ENCODE measurements at regions not wholly inside any gene's neighbourhood (a gene's known extent, or its start where the extent isn't known, plus 50 kb on each side); places are given as distances from the start of the nearest gene placed in this dataset.
A peak's percentile ranks its signal among the peaks of the same experiment; 100 is the strongest.
"Not testable (repeated sequence)": the region's sequence is repeated elsewhere in the genome, so short reads cannot be mapped to it uniquely, and the experiment has no call there.

DNA sequence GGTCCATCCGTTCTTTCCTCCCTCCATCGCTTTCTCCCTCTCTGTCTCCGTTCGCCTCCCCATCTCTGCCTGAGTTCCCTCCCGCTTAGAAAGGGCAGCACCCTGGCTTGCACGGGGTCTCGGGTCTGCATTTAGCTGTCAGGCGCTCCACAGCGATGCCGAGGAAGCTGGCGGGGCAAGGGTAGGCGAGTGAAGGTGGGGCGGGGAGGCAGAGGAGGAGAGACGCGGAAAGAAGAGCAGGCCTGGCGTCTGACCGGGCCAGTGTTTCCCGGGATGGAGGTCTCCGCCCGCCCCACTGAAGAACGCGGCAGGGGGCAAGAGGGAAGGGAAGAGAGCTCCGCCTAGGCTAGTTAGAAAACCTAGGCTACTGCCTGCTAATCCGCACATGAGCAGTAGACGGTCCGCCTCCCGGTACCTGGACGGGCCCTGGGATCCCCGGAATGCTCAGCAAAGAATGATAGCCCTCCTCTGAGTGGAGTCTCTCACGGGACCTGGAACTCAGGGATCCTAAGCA, 3922.5 kb upstream of the OR11H1 start:
- DNase-seq (ENCODE audit: low spot score): peak; percentile 83
- intact Hi-C loops (cut with DNase I): no loop called here

GRCh38 chr22:11606047-11607000, 3921.7 kb upstream of the OR11H1 start:
- DNase-seq (ENCODE audit: low spot score): peak; percentile 82
- intact Hi-C loops (cut with DNase I): not testable (repeated sequence)

- DNase-seq (ENCODE audit: low spot score); intact Hi-C loops (cut with DNase I): not testable (repeated sequence)
These were observed 3920.8 kb upstream of the OR11H1 start for GRCh38 chr22:11607215-11607614.

- intact Hi-C loops (cut with DNase I); DNase-seq (ENCODE audit: low spot score): not testable (repeated sequence)
These were observed 3919.5 kb upstream of the OR11H1 start for GRCh38 chr22:11608486-11608885.

DNA sequence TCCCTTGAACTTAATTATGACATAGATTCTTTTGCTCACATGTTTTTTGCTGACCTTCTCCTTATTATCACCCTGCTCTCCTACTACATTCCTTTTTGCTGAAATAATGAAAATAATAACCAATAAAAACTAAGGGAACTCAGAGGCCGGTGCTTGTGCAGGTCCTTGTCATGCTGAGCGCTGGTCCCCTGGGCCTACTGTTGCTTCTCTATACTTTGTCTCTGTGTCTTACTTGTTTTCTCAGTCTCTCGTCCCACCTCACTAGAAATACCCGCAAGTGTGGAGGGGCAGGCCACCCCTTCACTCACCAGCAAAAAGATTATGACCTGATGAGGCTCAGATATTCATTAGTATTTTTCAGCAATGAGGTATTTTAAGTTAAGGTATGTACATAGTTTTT, 3918.8 kb upstream of the OR11H1 start:
- DNase-seq (ENCODE audit: low spot score); intact Hi-C loops (cut with DNase I): not testable (repeated sequence)

- DNase-seq (ENCODE audit: low spot score): peak; percentile 80
- intact Hi-C loops (cut with DNase I): not testable (repeated sequence)
These were observed 3916.7 kb upstream of the OR11H1 start for GRCh38 chr22:11611280-11611679.

DNA sequence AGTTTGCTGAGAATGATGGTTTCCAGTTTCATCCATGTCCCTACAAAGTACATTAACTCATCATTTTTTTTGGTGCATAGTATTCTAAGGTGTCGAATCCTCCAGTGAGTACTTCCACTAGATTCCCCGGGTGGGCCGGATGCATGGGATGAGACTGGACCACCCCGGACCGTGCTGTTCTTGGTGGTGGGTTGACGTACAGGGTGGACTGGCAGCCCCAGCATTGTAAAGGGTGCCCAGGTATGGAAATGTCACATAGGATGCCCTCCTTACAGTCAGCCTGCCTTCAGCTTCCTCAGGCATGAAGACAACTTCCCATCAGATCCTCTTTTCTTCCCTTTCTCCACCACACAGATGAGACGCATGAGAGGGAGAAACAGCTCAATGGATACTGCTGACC, 3916.1 kb upstream of the OR11H1 start:
- intact Hi-C loops (cut with DNase I); DNase-seq (ENCODE audit: low spot score): not testable (repeated sequence)

DNA sequence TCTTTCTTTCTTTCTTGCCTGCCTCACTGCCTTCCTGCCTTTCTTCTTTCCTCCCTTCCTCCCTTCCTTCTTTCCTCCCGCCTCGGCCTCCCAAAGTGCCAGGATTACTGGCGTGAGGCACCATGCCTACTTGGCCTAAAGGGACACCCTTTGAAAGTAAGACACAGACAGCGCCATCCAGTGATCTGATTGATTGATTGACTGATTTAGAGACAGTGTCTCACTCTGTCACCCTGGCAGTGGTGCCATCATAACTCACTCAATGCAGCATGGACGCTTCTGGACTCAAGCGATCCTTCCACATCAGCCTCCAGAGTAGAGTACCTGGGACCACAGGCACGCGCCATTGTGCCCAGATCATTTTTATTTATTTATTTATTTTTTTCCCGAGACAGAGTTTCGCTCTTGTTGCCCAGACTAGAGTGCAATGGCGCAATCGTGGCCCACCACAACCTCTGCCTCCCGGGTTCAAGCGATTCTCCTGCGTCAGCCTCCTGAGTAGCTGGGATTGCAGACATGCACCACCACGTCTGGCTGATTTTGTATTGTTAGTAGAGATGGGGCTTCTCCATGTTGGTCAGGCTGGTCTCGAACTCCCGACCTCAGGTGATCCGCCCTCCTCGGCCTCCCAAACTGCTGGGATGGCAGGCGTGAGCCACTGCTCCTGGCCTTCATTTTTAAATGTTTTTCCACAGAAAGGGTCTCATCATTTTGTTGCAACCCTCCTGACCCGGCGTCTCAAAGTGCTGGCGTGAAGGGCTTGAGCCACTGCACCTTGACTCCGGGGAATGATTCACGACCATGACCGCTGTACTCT, 3914.7 kb upstream of the OR11H1 start:
- intact Hi-C loops (cut with DNase I); DNase-seq (ENCODE audit: low spot score): not testable (repeated sequence)

DNA sequence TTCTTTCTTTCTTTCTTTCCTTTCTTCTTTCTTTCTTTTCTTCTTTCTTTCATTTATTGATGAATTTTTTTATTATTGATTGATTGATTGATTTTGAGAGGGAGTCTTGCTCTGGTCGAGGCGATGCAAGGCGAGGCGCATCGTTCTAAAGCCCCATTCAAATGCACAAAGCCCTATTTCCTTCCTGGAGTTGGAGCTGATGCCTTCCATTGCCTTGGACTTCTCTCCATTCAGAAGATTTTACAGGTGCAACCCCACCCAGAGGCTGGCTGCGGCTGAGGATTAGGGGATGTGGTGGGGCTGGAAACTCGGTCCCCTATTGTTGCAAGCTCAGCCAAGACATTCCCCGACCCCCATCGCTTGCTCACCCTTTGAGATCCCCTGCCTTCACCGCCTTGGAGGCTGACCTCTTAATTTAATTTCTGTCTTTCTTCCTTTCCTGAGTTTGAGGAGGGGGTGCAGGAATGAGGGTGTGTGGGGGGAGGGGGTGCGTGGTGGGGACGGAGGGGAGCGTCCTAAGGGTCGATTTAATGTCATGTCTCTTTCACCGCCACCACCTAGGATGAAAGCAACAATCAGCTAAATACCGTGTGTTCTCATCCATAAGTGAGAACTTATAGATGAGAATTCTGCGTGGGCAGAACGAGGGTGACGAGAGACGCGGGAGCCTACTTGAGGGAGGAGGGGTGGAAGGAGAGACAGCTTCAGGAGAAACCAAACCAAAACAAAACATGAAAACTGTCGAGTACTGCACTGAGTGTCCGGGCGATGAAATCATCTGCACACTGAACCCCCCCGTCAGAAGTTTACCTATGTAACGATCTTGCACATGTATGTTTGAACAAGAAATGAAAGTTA, 3913.9 kb upstream of the OR11H1 start:
- DNase-seq (ENCODE audit: low spot score): no peak
- intact Hi-C loops (cut with DNase I): no loop called here

- DNase-seq (ENCODE audit: low spot score); intact Hi-C loops (cut with DNase I): not testable (repeated sequence)
These were observed 3913.1 kb upstream of the OR11H1 start for GRCh38 chr22:11614798-11615433.

DNA sequence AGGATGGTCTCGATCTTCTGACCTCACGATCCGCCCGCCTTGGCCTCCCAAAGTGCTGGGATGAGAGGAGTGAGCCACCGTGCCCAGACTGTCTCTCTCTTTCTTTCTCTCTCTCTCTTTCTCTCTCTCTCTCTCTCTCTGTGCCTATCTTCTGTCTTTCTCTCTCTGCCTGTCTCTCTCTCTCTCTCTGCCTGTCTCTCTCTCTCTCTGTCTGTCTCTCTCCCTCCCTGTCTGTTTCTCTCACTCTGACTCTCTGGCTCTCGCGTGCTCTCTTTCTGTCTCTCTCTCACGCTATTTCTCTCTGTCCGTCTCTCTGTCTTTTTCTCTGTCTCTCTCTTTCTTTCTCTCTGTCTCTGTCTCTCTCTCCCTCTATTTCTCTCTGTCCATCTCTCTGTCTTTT, 3911.2 kb upstream of the OR11H1 start:
- DNase-seq (ENCODE audit: low spot score): no peak
- intact Hi-C loops (cut with DNase I): no loop called here

DNA sequence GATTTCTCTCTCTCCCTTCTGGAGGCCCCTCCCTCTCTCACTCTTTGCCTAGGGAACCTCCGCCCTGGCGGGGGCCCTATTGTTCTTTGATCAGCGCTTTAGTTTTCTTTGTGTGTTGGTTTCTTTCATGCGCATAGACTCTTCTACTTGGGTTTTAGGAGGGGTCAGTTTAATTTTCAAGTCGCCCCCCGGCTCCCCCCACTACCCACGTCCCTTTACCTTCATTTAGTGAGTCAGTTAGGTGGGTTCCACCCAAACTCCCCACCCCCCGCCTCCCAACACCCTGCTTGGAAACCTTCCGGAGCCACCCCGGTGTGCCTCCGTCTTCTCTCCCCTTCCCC, 3909.7 kb upstream of the OR11H1 start:
- DNase-seq (ENCODE audit: low spot score); intact Hi-C loops (cut with DNase I): not testable (repeated sequence)

GRCh38 chr22:11618688-11619087, 3909.3 kb upstream of the OR11H1 start:
- intact Hi-C loops (cut with DNase I); DNase-seq (ENCODE audit: low spot score): not testable (repeated sequence)

DNA sequence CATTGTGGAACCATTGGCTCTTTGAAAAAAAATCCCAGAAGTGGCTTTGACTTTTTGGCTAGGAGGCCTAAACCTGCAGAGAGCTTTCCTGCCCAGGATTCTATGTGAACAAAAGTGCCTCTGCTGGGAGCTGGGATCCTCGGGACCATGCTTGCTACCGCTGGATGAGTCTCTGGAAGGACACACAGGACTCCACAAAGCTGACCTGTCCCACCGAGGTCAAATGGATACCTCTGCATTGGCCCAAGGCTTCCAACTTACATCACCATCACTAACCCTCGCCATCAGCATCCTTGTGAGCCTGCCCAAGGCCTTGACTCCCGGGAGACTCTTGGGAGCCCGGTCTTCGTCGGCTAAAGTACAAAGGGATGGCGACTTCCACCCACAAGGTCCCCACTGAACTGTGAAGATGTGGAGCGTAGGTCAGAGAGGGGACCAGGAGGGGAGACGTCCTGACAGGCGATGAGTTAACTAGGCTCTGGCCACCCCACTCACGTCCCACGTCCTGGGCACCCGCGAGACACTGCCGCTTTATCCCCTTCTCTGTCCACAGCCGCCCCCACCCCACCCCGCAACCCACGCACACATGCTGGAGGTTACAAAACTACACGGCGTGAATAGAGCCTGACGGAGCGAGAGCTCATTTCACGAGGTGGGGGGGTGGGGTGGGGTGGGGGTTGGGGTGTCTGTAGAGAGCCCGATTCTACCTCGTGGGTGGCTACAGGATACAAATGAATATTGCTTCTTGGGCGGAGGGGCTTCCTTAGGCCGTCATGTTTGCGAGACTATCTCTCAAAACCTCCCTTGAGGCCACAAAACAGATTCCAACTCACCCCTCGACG, 3906.8 kb upstream of the OR11H1 start:
- intact Hi-C loops (cut with DNase I); DNase-seq (ENCODE audit: low spot score): not testable (repeated sequence)

DNA sequence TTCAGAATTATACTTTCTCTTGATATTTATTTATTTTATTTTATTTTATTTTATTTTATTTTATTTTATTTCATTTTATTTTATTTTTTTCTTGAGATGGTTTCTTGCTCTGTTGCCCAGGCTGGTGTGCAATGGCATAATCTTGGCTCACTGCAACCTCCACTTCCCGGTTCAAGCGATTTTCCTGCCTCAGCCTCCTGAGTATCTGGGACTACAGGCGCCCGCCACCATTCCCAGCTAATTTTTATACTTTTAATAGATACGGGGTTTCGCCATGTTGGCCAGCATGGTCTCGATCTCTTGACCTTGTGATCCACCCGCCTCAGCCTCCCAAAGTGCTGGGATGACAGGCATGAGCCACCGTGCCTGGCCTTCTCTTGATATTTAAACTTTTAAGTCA, 3905.2 kb upstream of the OR11H1 start:
- intact Hi-C loops (cut with DNase I); DNase-seq (ENCODE audit: low spot score): not testable (repeated sequence)

DNA sequence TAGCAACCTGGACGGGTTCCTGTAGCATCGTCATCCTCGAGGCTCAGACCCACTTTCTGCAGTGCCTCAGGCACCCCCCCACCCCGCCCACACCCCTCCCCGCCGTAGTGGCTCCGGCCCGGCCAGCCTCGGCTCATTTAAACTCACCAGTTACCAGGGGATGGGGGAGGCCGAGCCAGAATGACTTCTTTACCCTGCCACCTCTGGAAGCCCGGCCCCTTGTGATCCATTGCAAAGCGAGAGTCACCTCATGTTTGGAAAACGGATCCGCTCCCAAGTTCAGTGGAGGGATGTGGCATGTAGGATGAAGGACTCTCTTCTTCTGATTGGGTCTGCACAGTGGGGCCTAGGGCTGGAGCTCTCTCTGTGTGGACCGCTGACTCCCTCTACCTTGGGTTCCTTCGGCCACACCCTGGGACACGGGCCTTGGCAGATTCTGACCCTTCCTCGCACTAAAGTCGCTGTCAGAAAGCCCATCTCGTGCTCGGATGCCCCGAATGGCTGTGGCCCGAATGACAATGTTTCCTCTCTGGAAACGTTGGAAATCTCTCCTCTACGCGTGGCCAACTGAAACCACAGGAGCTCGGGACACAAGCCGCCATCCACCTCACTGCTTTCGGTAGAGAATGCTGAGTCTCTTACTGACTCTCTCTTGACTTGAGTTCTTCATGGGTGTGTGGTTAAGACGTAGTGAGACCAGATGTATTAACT, 3902.1 kb upstream of the OR11H1 start:
- intact Hi-C loops (cut with DNase I); DNase-seq (ENCODE audit: low spot score): not testable (repeated sequence)

DNA sequence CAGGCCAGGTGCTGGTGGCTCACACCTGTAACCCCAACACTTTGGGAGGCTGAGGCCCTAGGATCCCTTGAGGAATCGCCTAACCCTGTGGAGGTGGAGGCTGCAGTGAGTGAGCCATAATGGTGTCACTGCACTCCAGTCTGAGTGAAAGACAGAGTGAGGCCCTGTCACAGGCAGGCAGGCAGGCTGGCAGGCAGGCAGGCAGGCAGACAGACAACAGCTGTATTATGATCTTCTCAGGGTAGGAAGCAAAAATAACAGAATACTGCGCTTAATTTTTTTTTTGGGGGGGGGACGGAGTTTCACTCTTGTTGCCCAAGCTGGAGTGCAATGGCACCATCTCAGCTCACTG, 3901.6 kb upstream of the OR11H1 start:
- DNase-seq (ENCODE audit: low spot score): no peak
- intact Hi-C loops (cut with DNase I): no loop called here
